LoVo (cell line): ENCODE measurements at regions not wholly inside any gene's neighbourhood (a gene's known extent, or its start where the extent isn't known, plus 50 kb on each side); places are given as distances from the start of the nearest gene placed in this dataset.
A peak's percentile ranks its signal among the peaks of the same experiment; 100 is the strongest.
"Not testable (repeated sequence)": the region's sequence is repeated elsewhere in the genome, so short reads cannot be mapped to it uniquely, and the experiment has no call there.

Experiments used
- DNase-seq: peaks from one replicate; pipeline ENCODE4 v3.0.0-alpha.2; 2016; ENCODE audit warnings: low spot score

GRCh38 chrX:28472926-28473325, 114.3 kb upstream of the IL1RAPL1 start:
- no peak for DNase-seq

GRCh38 chrX:28487818-28488217, 99.4 kb upstream of the IL1RAPL1 start:
- no peak for DNase-seq

DNA sequence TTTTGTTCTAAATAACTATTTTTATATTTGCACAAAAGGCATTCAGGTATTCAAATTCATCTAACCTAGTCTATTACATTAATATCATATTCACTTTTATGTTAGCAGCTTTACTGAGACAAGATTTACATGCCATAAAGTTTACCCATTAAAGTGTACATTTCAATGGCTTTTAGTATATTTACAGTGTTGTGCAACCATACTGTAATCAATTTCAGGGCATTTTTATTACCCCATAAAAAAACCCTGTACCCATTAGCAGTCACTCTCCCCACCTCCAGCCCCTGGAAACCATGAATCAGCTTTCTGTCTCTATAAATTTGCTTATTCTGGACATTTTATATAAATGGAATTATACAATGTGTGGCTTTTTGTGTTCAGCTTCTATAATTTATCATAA, 95.9 kb upstream of the IL1RAPL1 start:
- DNase-seq, result peak; percentile 16

GRCh38 chrX:28491941-28492340, 95.3 kb upstream of the IL1RAPL1 start:
- no peak for DNase-seq

DNA sequence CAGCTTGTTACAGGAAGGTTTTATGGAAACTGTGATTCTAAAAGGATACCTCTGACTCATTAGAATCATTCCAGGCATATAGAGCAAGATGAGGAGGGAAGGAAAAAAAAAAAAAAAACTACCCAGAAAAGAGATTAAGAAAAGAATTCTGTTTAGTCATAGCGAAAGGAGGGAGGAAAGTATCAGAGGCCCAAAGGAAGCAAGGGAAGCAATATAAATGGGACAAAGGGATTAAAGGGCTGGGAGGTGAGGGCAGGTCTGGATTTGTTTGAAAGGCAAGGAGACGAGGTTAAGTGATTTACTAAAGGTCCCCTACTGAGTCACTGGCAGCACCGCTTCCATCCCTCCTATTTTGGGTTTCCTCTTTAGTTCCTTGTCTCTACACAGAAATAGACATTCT, 88.6 kb upstream of the IL1RAPL1 start:
- peak; percentile 47 for DNase-seq

DNA sequence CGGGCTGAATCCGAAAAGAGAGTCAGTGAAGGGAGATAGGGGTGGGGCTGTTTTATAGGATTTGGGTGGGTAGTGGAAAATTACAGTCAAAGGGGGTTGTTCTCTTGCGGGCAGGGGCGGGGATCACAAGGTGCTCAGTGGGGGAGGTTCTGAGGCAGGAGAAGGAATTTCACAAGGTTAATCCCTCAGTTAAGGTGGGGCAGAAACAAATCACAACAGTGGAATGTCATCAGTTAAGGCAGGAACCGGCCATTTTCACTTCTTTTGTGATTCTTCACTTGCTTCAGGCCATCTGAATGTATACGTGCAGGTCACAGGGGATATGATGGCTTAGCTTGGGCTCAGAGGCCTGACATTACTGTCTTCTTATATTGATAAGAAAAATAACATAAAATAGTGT, 84.6 kb upstream of the IL1RAPL1 start:
- DNase-seq, result not testable (repeated sequence)

- not testable (repeated sequence) for DNase-seq
Observed at GRCh38 chrX:28507650-28508049, 79.6 kb upstream of the IL1RAPL1 start.

GRCh38 chrX:28520786-28521185, 66.5 kb upstream of the IL1RAPL1 start:
- no peak for DNase-seq

DNA sequence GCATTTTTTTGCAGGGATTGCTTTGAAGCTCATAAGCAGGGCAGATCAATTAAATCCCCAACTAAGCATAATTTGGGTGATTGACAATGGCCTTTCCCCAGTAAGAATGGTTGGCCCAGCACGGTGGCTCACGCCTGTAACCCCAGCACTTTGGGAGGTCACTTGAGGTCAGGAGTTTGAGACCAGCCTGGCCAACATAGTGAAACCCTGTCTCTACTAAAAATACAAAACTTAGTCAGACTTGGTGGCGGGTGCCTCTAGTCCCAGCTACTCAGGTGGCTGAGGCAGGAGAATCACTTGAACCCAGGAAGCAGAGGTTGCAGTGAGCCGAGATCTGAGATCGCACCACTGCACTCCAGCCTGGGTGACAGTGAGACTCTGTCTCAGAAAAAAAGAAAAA, 58.9 kb upstream of the IL1RAPL1 start:
- DNase-seq, result not testable (repeated sequence)
